Activated naive CD8-positive, alpha-beta T cell treated with anti-CD3 and anti-CD28 coated beads for 36 hours (primary cell): ENCODE measurements at regions not wholly inside any gene's neighbourhood (a gene's known extent, or its start where the extent isn't known, plus 50 kb on each side); places are given as distances from the start of the nearest gene placed in this dataset.

Experiments
- DNase-seq: peaks from one replicate; pipeline ENCODE4 v3.0.0; 2021
- H3K27ac Mint-ChIP-seq: one replicate; pipeline ENCODE4 v1.8.0; 2022; ENCODE audit warnings: mild to moderate bottlenecking, moderate library complexity, mixed read lengths
- H3K27me3 Mint-ChIP-seq: one replicate; pipeline ENCODE4 v1.8.0; 2022; ENCODE audit warnings: mild to moderate bottlenecking, mixed read lengths
- H3K36me3 Mint-ChIP-seq: one replicate; pipeline ENCODE4 v1.8.0; 2021; ENCODE audit warnings: mild to moderate bottlenecking, mixed read lengths
- H3K4me1 Mint-ChIP-seq: one replicate; pipeline ENCODE4 v1.8.0; 2021; ENCODE audit warnings: mixed read lengths
- H3K4me3 Mint-ChIP-seq: one replicate; pipeline ENCODE4 v1.8.0; 2022; ENCODE audit warnings: mild to moderate bottlenecking, moderate library complexity, mixed read lengths
- H3K9me3 Mint-ChIP-seq: one replicate; pipeline ENCODE4 v1.8.0; 2022; ENCODE audit warnings: mixed read lengths

- H3K27ac Mint-ChIP-seq: no peak overlapping the region
- peaks cover 7% of the 10 kb centered on the region for H3K27me3 Mint-ChIP-seq
- peaks cover 5% of the 10 kb centered on the region for H3K9me3 Mint-ChIP-seq
- no peak overlapping the region for H3K4me3 Mint-ChIP-seq
- no peak for DNase-seq
- H3K36me3 Mint-ChIP-seq: no peaks in the 10 kb centered on the region
- no peaks in the 10 kb centered on the region for H3K4me1 Mint-ChIP-seq
Measured at GRCh38 chr4:16322183-16322582, 95.9 kb upstream of the TAPT1 start.

DNA sequence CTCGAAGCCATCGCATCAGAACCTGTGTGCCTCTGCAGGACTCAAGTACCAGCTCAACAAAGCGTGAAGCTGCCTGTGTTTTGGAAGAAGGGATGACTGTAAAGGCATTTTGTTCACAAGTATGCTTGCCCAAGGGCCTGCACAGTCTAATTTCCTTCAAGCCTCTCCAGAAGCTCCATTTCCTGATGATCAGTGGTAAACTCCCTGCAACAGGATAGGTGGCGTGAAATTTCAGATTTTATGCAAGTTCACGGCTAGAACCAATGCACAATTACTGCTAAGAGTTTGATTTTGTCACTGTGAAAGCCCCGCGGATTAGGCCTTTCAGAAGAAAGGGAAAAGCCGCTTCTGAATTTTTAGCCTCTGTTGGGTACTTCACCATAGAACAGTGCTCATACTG, 89.2 kb upstream of the TAPT1 start:
- no peaks in the 10 kb centered on the region for H3K36me3 Mint-ChIP-seq
- H3K4me1 Mint-ChIP-seq: no peaks in the 10 kb centered on the region
- no peak for DNase-seq
- no peak overlapping the region for H3K4me3 Mint-ChIP-seq
- no peaks in the 10 kb centered on the region for H3K9me3 Mint-ChIP-seq
- H3K27ac Mint-ChIP-seq: no peak overlapping the region
- no peaks in the 10 kb centered on the region for H3K27me3 Mint-ChIP-seq

GRCh38 chr4:16310606-16311005, 84.3 kb upstream of the TAPT1 start:
- H3K27ac Mint-ChIP-seq: no peak overlapping the region
- H3K9me3 Mint-ChIP-seq: no peaks in the 10 kb centered on the region
- H3K4me1 Mint-ChIP-seq: no peaks in the 10 kb centered on the region
- H3K27me3 Mint-ChIP-seq: no peaks in the 10 kb centered on the region
- no peak for DNase-seq
- H3K36me3 Mint-ChIP-seq: no peaks in the 10 kb centered on the region
- no peak overlapping the region for H3K4me3 Mint-ChIP-seq

GRCh38 chr4:16302648-16303047, 76.4 kb upstream of the TAPT1 start:
- Mint-ChIP-seq H3K36me3 (no peaks in the 10 kb centered on the region), H3K4me1 (no peaks in the 10 kb centered on the region), H3K27me3 (no peaks in the 10 kb centered on the region), H3K27ac (no peak overlapping the region), H3K4me3 (no peak overlapping the region), H3K9me3 (no peaks in the 10 kb centered on the region)
- DNase-seq: no peak

DNA sequence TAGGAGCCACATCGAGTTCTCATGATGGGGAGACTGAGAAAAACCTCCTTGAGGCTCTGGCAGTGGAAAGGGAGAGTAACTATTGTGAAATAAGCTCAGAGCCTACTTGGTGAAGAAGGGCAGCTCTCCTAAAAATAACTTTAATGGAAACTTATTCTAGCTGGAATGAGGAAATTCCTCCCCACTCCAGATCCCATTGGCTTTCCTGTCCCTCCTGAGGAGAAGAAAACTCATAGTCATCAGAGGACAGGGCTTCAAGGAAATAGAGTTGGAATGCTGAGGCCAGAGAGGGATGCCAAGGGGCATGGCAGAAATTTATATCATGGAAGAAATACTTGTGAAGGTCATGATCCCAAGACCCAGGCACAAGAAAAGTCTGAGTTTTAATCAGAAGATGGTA, 70.7 kb upstream of the TAPT1 start:
- Mint-ChIP-seq H3K4me1 (no peaks in the 10 kb centered on the region), H3K27ac (no peak overlapping the region), H3K9me3 (no peaks in the 10 kb centered on the region), H3K36me3 (no peaks in the 10 kb centered on the region), H3K27me3 (no peaks in the 10 kb centered on the region), H3K4me3 (no peak overlapping the region)
- DNase-seq: no peak

DNA sequence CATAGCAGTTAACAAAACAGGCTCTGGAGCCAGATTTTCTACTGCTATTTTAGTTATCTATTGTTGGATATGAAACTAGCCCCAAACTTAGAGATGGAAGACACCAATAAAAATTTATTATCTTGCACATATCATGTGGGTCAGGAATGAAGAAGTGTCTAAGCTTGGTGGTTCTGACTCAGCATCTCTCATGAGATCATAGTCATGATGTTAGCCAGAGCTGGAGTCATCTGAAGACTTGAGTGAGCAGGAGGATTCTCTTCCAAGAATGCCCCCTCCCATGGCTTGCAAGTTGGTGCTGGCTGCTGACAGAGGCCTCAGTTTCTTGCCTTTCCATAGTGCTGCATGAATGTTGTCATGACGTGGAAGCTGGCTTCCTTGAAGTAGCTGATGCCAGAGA, 68.2 kb upstream of the TAPT1 start:
- Mint-ChIP-seq H3K27ac (no peak overlapping the region), H3K4me1 (no peaks in the 10 kb centered on the region), H3K27me3 (no peaks in the 10 kb centered on the region), H3K36me3 (no peaks in the 10 kb centered on the region), H3K4me3 (no peak overlapping the region), H3K9me3 (no peaks in the 10 kb centered on the region)
- no peak for DNase-seq

- H3K36me3 Mint-ChIP-seq: no peaks in the 10 kb centered on the region
- DNase-seq: no peak
Measured at GRCh38 chr4:16293210-16293838, 67.1 kb upstream of the TAPT1 start.

DNA sequence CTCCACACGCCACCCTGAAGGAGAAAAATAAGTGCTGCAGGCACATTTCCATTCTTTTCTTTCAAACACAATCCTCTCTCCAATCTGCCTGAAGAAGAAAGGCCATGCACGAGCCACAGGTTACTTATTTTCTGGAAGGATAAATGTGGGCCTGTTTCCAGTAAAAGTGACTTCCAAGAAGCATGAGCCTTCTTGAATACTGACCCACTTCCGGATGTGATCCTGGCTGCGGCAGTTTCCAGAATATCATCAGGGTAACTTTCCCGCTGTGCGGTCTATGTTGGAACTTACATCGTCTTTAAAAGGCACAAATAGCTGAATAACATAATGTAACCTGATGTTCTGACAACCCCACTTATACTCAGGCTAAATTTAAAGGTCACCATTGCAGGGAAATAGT, 66.3 kb upstream of the TAPT1 start:
- DNase-seq: no peak
- H3K9me3 Mint-ChIP-seq: no peaks in the 10 kb centered on the region
- H3K4me3 Mint-ChIP-seq: no peak overlapping the region
- peaks cover 6% of the 10 kb centered on the region for H3K27me3 Mint-ChIP-seq
- no peaks in the 10 kb centered on the region for H3K36me3 Mint-ChIP-seq
- H3K4me1 Mint-ChIP-seq: no peaks in the 10 kb centered on the region
- no peak overlapping the region for H3K27ac Mint-ChIP-seq

More at GRCh38 chr4:16293210-16293838, 67.1 kb upstream of the TAPT1 start:
- Mint-ChIP-seq H3K4me3 (no peak overlapping the region), H3K9me3 (no peaks in the 10 kb centered on the region), H3K27ac (no peak overlapping the region), H3K4me1 (no peaks in the 10 kb centered on the region), H3K27me3 (peaks cover 6% of the 10 kb centered on the region)

DNA sequence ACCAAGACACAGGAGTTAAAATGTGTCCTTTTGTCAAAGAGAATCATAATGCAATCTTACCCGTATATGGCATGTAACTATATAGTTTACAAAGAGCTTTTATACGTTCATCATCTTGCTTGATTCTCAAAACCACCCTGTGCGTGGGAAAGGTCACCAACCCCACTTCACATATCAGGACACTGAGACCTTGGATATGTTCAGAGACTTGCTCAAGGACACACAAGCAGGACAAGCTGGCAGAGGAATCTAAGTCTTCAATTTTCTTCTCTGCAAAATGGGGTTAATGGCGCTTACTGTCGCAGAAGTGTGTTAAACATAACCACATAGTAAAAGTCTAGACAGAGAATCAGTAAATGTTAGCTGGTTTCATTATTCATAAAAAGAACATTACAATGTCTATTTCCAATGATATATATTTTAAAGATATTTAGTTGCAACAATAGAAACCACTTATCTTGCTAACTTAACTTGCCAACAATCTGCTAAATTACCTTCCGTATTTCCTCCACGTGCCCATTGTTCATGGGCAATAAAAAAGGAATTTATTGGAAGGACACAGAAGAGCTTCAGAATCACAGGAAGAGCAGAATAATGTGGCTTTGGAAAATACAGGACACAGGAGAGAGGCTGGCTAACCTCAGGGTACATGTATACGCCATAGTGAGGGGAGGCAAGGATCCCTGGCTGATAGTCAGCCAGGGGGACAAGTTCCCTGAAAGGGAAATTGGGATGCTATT, 64.6 kb upstream of the TAPT1 start:
- Mint-ChIP-seq H3K27me3 (peaks cover 6% of the 10 kb centered on the region), H3K9me3 (no peaks in the 10 kb centered on the region), H3K27ac (no peak overlapping the region), H3K4me3 (no peak overlapping the region), H3K36me3 (no peaks in the 10 kb centered on the region), H3K4me1 (no peaks in the 10 kb centered on the region)
- no peak for DNase-seq

DNA sequence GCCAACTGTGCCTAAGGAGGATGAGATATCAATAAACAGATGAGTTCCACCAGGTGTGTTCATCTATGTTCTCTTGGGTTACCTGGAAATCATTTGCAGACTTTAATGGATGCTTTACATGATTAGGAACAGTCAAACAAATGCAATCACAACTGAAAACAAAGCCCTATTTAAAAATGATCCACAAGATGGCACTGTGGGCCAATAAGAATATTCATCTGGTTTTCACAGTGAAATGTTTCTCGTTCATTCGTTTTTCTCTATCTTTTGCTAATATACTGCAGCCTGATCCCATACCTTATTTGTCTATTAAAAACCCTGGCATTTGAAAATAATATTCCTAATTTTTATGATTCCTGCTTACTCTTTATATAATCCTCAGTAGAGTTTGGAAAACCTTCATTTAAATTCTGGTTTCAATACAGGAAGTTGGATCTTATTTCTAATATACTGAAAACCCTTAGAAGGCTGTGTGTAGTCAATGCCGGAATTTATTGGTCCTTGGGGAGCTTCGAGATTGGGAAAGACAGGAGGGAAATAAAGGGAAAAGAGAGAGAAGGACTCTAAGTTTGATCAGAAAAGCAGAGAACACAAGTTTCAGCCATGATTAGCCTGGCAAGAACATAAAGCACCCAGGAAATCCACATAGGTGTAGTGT, 63.8 kb upstream of the TAPT1 start:
- no peaks in the 10 kb centered on the region for H3K4me1 Mint-ChIP-seq

DNA sequence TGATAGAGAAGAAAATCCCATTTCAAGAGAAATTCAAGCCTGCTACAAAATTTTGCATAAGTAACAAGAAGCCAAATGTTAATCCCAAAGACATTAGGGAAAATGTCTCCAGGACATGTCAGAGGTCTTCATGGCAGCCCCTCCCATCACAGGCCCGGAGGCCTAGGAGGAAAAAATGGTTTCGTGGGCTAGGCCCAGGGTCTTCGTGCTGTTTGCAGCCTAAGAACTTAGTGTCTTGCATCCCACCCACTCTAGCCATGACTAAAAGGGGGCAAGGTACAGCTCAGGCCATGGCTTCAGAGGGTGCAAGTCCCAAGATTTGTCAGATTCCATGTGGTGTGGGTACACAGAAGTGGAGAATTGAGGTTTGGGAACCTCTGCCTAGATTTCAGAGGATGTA, 57.8 kb upstream of the TAPT1 start:
- no peak for DNase-seq
- H3K36me3 Mint-ChIP-seq: peaks cover 6% of the 10 kb centered on the region
- H3K27me3 Mint-ChIP-seq: peaks cover 4% of the 10 kb centered on the region
- H3K27ac Mint-ChIP-seq: no peak overlapping the region
- H3K4me3 Mint-ChIP-seq: no peak overlapping the region
- H3K4me1 Mint-ChIP-seq: no peaks in the 10 kb centered on the region
- H3K9me3 Mint-ChIP-seq: peaks cover 18% of the 10 kb centered on the region

More for the DNA sequence above, 63.8 kb upstream of the TAPT1 start:
- H3K27me3 Mint-ChIP-seq: peaks cover 6% of the 10 kb centered on the region
- peaks cover under 1% of the 10 kb centered on the region for H3K9me3 Mint-ChIP-seq
- no peaks in the 10 kb centered on the region for H3K36me3 Mint-ChIP-seq
- no peak overlapping the region for H3K4me3 Mint-ChIP-seq
- H3K27ac Mint-ChIP-seq: no peak overlapping the region
- DNase-seq: no peak

GRCh38 chr4:16278178-16278577, 51.9 kb upstream of the TAPT1 start:
- peaks cover 9% of the 10 kb centered on the region for H3K9me3 Mint-ChIP-seq
- H3K36me3 Mint-ChIP-seq: peaks cover 5% of the 10 kb centered on the region
- H3K4me3 Mint-ChIP-seq: no peak overlapping the region
- H3K27ac Mint-ChIP-seq: no peak overlapping the region
- DNase-seq: no peak
- no peaks in the 10 kb centered on the region for H3K27me3 Mint-ChIP-seq
- no peaks in the 10 kb centered on the region for H3K4me1 Mint-ChIP-seq
